Endothelial cell of umbilical vein (primary cell): ENCODE measurements at regions not wholly inside any gene's neighbourhood (a gene's known extent, or its start where the extent isn't known, plus 50 kb on each side); places are given as distances from the start of the nearest gene placed in this dataset.

Experiments
- BruUV-seq: library from RNA; stranded (reverse); fragments of 400-500 nt; replicated peaks from 2 replicates; lab custom pipeline; 2021; lab: Mats Ljungman, UMichigan
- CTCF ChIA-PET: fragments of 300-600, 350-600 bp; sonication (Branson Sonifier 250); formaldehyde crosslinking; loops from one replicate; lab custom pipeline; 2021; ENCODE audit warnings: antibody characterized with exemption, inconsistent platforms; lab: Charles Lee
- POLR2A ChIA-PET: fragments of 300-600, 350-600 bp; sonication (Branson Sonifier 250); formaldehyde crosslinking; loops from one replicate; lab custom pipeline; 2021; ENCODE audit warnings: antibody characterized with exemption, inconsistent platforms; lab: Charles Lee
- DNase-seq: peaks from one replicate; pipeline ENCODE4 v3.0.0-alpha.2; 2011; ENCODE audit warnings: low read depth, low spot score
- FAIRE-seq: peaks from 2 replicates; lab custom pipeline; 2011; peaks lifted over from hg19 to GRCh38; lab: Jason Lieb, UNC
- H2AFZ ChIP-seq: 2 replicates; pipeline ENCODE4 v1.6.0; 2012; ENCODE audit warnings: low read depth, low read length, control low read depth, inconsistent platforms
- H3K27ac ChIP-seq: 2 replicates; pipeline ENCODE4 v1.5.1; 2011; ENCODE audit warnings: low read depth, mild to moderate bottlenecking, control low read depth, low read length, moderate library complexity; ENCODE audit not compliant: insufficient read depth
- H3K27me3 ChIP-seq, 2 experiments: 2 replicates each; pipeline versions ENCODE4 v1.6.0 to v1.6.1; 2011; ENCODE audit warnings: low read length in 2 of 2, mixed read lengths in 1 of 2; ENCODE audit not compliant: control insufficient read depth in 2 of 2, insufficient read depth in 2 of 2
- H3K36me3 ChIP-seq, 2 experiments: 2 replicates in 1 of 2; 3 replicates in 1 of 2; pipeline ENCODE4 v1.5.1; 2011; ENCODE audit warnings: low read length in 2 of 2, mild to moderate bottlenecking in 1 of 2, moderate library complexity in 1 of 2; ENCODE audit not compliant: control insufficient read depth in 2 of 2, insufficient read depth in 2 of 2; ENCODE audit errors: extremely low read depth in 1 of 2
- H3K4me1 ChIP-seq: 3 replicates; pipeline ENCODE4 v1.5.1; 2011; ENCODE audit warnings: mild to moderate bottlenecking, low read length; ENCODE audit not compliant: control insufficient read depth, insufficient read depth; ENCODE audit errors: extremely low read depth
- H3K4me2 ChIP-seq: 2 replicates; pipeline ENCODE4 v1.6.1; 2011; ENCODE audit warnings: low read length, control low read depth, mixed read lengths; ENCODE audit not compliant: insufficient read depth
- H3K4me3 ChIP-seq, 3 experiments: fragments of 200-600 bp in 1 of 3; sonication (generic), shearing (Covaris generic) in 1 of 3; replicated peaks in 1 of 3; 2 replicates each; pipeline ENCODE4 v1.5.1; 2011 to 2016; ENCODE audit warnings: control low read depth in 3 of 3, low read length in 3 of 3, mild to moderate bottlenecking in 2 of 3, inconsistent platforms in 1 of 3, low read depth in 1 of 3, moderate library complexity in 1 of 3; ENCODE audit not compliant: insufficient read depth in 1 of 3
- H3K79me2 ChIP-seq: 2 replicates; pipeline ENCODE4 v1.6.0; 2012; ENCODE audit warnings: low read length, inconsistent platforms; ENCODE audit not compliant: control insufficient read depth, insufficient read depth
- H3K9ac ChIP-seq: replicated peaks from 2 replicates; pipeline ENCODE3; 2011; ENCODE audit warnings: low read length, control low read depth; ENCODE audit not compliant: insufficient read depth; ENCODE audit errors: extremely low read depth
- H3K9me1 ChIP-seq: replicated peaks from 3 replicates; pipeline ENCODE4 v1.6.0; 2011; ENCODE audit warnings: mild to moderate bottlenecking, low read length; ENCODE audit not compliant: control insufficient read depth, insufficient read depth; ENCODE audit errors: extremely low read depth
- H3K9me3 ChIP-seq: replicated peaks from 2 replicates; pipeline ENCODE4 v1.5.1; 2012; ENCODE audit warnings: low read length, inconsistent platforms; ENCODE audit not compliant: control insufficient read depth, insufficient read depth
- H4K20me1 ChIP-seq: replicated peaks from 2 replicates; pipeline ENCODE3; 2011; ENCODE audit warnings: mild to moderate bottlenecking, low read length; ENCODE audit not compliant: control insufficient read depth, insufficient read depth; ENCODE audit errors: extremely low read depth
- CTCF ChIP-seq, 2 donors: IDR thresholded peaks; 1 replicate in 1 of 2; 2 replicates in 1 of 2; pipeline ENCODE4 v1.5.1; 2011; ENCODE audit warnings: low read length in 2 of 2, mild to moderate bottlenecking in 2 of 2, moderate library complexity in 2 of 2, control low read depth in 1 of 2, inconsistent platforms in 1 of 2, low read depth in 1 of 2; ENCODE audit not compliant: insufficient read depth in 1 of 2; ENCODE audit errors: extremely low read depth in 1 of 2
- EZH2 ChIP-seq: IDR thresholded peaks from 2 replicates; pipeline ENCODE4 v1.6.1; 2012; ENCODE audit warnings: borderline replicate concordance, low read depth, mild to moderate bottlenecking, moderate library complexity, low read length, inconsistent platforms; ENCODE audit not compliant: severe bottlenecking
- FOS ChIP-seq: IDR thresholded peaks from 2 replicates; pipeline ENCODE4 v1.6.1; 2011; ENCODE audit warnings: mild to moderate bottlenecking, low read length, moderate library complexity, borderline replicate concordance; ENCODE audit not compliant: insufficient read depth
- GATA2 ChIP-seq: IDR thresholded peaks from 2 replicates; pipeline ENCODE4 v1.7.0; 2011; ENCODE audit warnings: low read depth, mild to moderate bottlenecking, moderate library complexity, mixed read lengths, low read length; ENCODE audit not compliant: insufficient read length, insufficient read depth
- JUN ChIP-seq: IDR thresholded peaks from 2 replicates; pipeline ENCODE4 v1.6.1; 2011; ENCODE audit warnings: borderline replicate concordance, low read depth; ENCODE audit not compliant: insufficient read length, insufficient read depth
- MAX ChIP-seq: IDR thresholded peaks from 2 replicates; pipeline ENCODE4 v1.6.1; 2011; ENCODE audit not compliant: insufficient read depth, insufficient read length
- MYC ChIP-seq: IDR thresholded peaks from one replicate; pipeline ENCODE4 v1.6.1; 2011; ENCODE audit warnings: mild to moderate bottlenecking, low read depth, low read length
- POLR2A ChIP-seq: IDR thresholded peaks from 2 replicates; pipeline ENCODE4 v1.6.1; 2012; ENCODE audit warnings: low read depth, mild to moderate bottlenecking, control low read depth, low read length
- POLR2AphosphoS5 ChIP-seq: IDR thresholded peaks from 2 replicates; pipeline ENCODE4 v1.6.1; 2012; ENCODE audit warnings: low read depth, mild to moderate bottlenecking, control low read depth, low read length, moderate library complexity; ENCODE audit not compliant: insufficient read depth
- dilution Hi-C: fragments of 300-500 bp; cut with MboI; formaldehyde crosslinking; loops from one replicate; pipeline ENCODE4 v1.15.0; 2019; ENCODE audit warnings: low sequenced_read_pairs; ENCODE audit not compliant: extremely low pct_ligation_motif_present
- intact Hi-C: fragments of 100-400 bp; cut with micrococcal nuclease; formaldehyde crosslinking; loops from one replicate; pipeline ENCODE4 v1.10.0; 2022

GRCh38 chr2:176542476-176542875, 273.2 kb downstream of the MTX2 start:
- FAIRE-seq (no peak), DNase-seq (no peak)
- Histone ChIP-seq H3K4me2 (no peak overlapping the region), H4K20me1 (no peaks in the 10 kb centered on the region), H3K9me1 (no peaks in the 10 kb centered on the region), H3K9me3 (no peaks in the 10 kb centered on the region), H3K4me1 (no peaks in the 10 kb centered on the region), H3K27ac (no peak overlapping the region), H2AFZ (no peak overlapping the region), H3K79me2 (no peaks in the 10 kb centered on the region), H3K36me3 (no peaks in the 10 kb centered on the region), H3K9ac (no peak overlapping the region), H3K27me3 (no peaks in the 10 kb centered on the region), H3K4me3 (no peak overlapping the region)
- dilution Hi-C loops = no loop called here
- ChIA-PET CTCF (interaction anchor here (0.9 to 1.0 kb wide), 2 partner anchors 87 to 402 kb away, joined by 3 to 4 read pairs; no protein-coding TSS in a partner anchor), POLR2A (no interaction called here)
- intact Hi-C loops = no loop called here
- no TSS peak for BruUV-seq
- TF ChIP-seq MYC = no peak
- no peak for TF ChIP-seq POLR2AphosphoS5
- no peak for TF ChIP-seq POLR2A
- TF ChIP-seq JUN = no peak
- no peak for TF ChIP-seq CTCF (IDR thresholded peaks at IDR 0.05; ENCODE audit: extremely low read depth in 1 of 2, insufficient read depth in 1 of 2, low read depth in 1 of 2, low read length in 2 of 2)
- TF ChIP-seq GATA2 = no peak
- TF ChIP-seq MAX = no peak
- no peak for TF ChIP-seq FOS
- TF ChIP-seq EZH2 = no peak
